NCI-H128 (cell line): ENCODE measurements at regions not wholly inside any gene's neighbourhood (a gene's known extent, or its start where the extent isn't known, plus 50 kb on each side); places are given as distances from the start of the nearest gene placed in this dataset.
"Not testable (repeated sequence)": the region's sequence is repeated elsewhere in the genome, so short reads cannot be mapped to it uniquely, and the experiment has no call there.

Experiments used
- DNase-seq: peaks from one replicate; lab custom pipeline; 2025; ENCODE audit not compliant: unreplicated experiment; lab: John Stamatoyannopoulos, UW

DNA sequence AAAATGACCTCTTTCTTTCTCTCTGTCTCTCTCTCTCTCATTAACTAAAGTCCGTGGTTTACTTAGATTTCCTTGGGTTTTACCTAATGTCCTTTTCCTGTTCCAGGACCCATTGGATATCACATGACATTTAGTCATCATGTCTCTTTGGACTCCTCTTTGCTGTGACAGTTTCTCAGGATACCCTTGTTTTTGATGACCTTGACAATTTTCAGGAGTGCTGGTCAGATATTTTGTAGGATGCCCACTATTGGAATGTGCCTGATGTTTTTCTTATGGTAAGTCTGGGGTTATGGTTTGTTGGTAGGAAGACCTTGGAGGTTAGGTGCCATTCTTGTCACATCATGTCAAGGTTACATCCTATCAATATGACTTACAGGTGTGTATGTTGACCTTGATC is 199.2 kb upstream of the HTR1E start:
- no peak for DNase-seq

DNA sequence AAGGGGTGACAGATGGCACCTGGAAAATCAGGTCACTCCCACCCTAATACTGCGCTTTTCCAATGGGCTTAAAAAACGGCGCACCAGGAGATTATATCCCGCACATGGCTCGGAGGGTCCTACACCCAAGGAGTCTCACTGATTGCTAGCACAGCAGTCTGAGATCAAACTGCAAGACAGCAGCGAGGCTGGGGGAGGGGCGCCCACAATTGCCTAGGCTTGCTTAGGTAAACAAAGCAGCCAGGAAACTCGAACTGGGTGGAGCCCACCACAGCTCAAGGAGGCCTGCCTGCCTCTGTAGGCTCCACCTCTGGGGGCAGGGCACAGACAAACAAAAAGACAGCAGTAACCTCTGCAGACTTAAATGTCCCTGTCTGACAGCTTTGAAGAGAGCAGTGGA is 205.7 kb upstream of the HTR1E start:
- DNase-seq, result not testable (repeated sequence)

- not testable (repeated sequence) for DNase-seq
Measured at GRCh38 chr6:86730772-86731171, 206.6 kb upstream of the HTR1E start.

- DNase-seq, result no peak
Measured at GRCh38 chr6:86730216-86730615, 207.1 kb upstream of the HTR1E start.

DNA sequence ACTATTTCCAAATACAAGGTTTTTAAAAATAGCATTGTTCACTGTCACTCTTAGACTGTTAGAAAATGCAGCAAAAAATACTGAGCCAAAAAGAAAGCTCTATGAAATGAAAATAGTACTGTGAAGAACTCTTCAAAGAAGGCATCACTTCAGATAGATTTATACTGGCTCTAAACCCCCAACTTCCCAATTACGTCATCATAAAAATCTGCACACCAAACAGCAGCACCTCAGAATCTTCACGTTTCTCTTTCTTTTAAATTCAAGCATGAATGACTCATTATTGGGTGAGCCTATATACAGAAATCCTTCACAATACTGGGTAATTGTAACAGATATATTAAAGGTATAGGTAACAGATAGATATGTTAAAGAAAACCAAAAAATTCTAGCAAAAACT is 208.4 kb upstream of the HTR1E start:
- no peak for DNase-seq

- DNase-seq, result no peak
Measured at GRCh38 chr6:86724695-86725094, 212.6 kb upstream of the HTR1E start.

GRCh38 chr6:86723729-86724128 is 213.6 kb upstream of the HTR1E start:
- no peak for DNase-seq

DNA sequence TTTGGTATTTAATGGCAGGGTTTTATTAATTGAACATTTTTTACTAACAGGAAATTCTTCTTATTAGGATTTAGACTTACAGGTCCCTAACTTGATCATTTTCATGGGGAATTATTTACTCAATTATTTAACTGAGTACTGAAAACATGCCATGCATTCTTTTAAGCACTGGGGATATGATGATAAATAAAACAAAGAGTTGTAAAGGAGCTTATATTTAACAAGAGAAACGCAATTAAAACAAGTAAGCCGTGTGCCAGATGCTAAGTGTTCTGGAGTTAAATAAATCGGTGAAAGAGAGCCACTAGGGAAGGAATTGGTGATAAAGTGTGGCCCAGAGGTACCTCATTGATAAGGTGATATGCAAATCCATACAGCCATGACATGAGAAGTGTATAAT is 214.2 kb upstream of the HTR1E start:
- DNase-seq, result no peak

DNA sequence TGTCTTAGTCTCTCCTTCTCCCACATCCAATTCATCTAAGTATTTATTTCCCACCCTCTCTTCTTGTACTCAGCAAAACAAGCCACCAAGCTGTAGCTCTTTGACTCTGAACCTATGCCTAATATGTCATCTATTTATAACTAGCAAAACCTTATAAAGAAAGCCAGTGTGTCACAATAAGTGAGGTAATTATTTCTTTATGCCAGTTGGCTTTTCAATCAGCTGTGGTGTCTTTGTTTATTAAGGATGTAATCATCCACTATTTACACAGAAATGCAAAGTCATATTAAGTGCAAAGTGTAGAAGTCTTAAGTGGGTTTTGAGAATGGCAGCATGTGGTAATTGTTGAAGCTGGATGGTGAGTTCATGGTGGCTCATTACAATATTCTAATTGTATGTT is 215.2 kb upstream of the HTR1E start:
- DNase-seq, result no peak

DNA sequence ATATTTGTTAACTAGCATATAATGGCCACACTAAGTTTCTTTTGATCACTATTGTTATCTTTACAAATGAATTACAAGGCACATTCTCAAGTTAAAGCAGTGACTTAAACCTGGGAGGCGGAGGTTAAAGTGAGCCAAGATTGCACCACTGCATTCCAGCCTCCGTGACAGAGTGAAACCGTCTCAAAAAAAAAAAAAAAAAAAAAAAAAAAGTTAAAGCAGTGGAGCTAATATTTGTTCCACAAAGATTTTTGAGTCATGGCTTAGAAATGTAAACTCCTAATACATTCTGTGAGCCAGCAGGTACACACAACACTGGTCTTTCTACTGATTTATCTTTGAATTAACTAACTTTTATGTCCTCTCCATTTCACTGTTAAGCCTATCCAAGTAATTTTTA is 221.7 kb upstream of the HTR1E start:
- no peak for DNase-seq

DNA sequence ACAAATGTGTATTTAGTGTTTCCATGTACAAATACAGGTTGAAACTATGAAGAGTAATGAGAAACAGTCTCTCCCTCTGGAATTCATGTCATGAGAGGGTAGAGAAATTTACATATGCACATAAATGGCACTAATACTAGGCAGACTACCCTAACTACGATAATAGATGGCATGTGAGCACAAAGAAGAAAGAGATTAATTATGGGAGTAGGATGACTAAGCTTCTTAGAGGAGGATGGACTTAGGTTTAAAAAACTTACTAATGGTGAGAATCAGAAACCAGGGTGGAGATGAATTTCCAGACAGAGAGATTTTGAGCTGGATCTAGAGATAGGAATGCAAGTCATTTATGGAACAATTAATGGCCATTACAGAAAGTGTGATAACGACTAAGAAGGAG is 225.3 kb upstream of the HTR1E start:
- no peak for DNase-seq

- DNase-seq, result no peak
Measured at GRCh38 chr6:86707545-86708120, 229.7 kb upstream of the HTR1E start.

GRCh38 chr6:86706449-86706848 is 230.9 kb upstream of the HTR1E start:
- DNase-seq, result no peak

GRCh38 chr6:86701228-86701627 is 236.1 kb upstream of the HTR1E start:
- DNase-seq, result not testable (repeated sequence)

DNA sequence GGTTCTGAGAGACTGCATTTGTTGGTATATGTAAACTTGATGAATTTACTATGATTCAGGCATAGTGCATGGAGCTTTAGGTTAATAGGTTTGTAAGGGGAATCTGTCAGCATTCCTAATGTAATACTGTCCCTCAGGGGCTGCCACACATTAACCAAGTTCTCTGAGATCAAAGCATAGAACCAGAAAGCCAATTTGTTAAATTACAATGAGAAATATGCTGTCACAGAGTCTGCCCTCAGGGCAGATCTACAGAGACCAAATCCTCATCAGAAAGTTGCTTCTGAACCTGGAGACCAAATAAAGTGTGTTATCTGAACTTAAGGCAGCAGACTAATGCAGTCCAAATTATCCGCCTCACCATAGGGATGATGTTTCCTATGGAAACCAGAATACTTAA is 250.8 kb upstream of the HTR1E start:
- DNase-seq, result no peak

- no peak for DNase-seq
Measured at GRCh38 chr6:86685230-86685797, 252.0 kb upstream of the HTR1E start.

DNA sequence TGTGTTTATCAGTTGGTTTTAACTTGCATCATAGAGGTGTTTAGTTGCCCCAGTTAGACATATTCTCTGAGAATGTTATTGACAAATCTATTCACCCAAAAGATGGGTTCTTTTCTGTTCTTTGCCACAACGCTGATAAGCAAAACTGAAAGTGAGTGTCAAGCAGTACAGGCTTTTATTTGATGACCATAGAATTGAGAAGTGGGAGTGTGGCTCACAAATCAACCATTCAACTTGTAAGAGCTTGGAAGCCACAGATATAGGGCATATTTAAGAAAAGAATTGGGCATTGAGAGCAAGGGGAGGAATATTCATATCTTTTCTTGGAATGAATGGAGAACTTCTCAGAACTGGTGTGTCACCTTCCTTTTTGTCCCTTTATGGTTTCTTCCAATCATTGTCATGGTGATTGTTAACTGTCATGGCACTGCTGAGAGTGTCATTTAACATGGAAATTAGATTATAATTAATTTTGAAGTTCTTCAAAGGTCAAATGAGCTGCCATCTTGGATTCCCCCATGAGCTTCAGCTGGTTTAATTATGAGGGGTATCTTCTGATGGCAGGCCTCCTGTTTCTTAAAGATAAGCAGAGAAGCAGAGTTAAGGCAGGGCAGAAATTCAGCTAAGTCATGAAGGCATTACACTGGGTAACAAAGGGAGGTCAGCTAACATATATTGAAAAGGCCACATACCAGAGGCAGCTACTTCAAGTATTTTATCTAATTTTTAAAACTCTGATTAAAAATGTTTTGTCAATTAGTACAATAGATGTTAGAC is 254.0 kb upstream of the HTR1E start:
- DNase-seq, result no peak

DNA sequence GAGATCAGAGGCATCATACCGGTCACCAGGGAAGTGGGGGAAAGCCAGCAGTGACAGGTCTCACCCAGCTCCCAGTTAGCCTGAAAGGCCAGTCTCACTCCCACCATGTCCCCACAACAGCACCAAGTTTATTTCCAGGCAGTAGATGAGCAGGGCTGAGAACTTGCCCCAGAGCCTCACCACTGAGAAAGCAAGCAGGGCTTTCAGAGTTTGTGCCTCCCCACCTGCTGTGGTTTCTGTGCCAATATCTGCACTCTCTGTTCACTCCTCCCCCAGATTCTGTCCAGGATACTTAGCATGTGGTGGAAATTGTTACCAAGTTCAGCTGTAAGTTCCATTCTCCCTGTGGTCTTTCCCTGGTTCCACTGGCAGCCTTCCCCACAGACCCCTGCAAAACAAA is 255.0 kb upstream of the HTR1E start:
- DNase-seq, result no peak

DNA sequence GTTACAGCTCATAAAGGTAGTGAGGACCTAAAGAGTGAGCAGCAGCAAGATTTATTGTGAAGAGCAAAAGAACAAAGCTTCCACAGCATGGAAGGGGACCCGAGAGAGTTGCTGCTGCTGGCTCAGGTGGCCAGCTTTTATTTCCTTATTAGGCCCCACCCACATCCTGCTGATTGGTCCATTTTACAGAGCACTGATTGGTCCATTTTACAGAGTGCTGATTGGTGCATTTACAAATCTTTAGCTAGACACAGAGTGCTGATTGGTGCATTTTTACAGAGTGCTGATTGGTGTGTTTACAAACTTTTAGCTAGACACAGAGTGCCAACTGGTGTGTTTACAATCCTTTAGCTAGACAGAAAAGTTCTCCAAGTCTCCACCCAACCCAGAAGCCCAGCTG is 256.2 kb upstream of the HTR1E start:
- DNase-seq, result not testable (repeated sequence)

DNA sequence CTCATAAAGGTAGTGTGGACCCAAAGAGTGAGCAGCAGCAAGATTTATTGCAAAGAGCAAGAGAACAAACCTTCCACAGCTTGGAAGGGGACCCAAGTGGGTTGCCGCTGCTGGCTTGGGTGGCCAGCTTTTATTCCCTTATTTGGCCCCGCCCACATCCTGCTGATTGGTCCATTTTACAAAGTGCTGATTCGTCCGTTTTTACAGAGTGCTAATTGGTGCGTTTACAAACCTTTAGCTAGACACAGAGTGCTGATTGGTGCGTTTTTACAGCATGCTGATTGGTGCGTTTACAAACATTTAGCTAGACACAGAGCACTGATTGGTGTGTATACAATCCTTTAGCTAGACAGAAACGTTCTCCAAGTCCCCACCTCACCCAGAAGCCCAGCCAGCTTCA is 265.2 kb upstream of the HTR1E start:
- not testable (repeated sequence) for DNase-seq

- DNase-seq, result no peak
Measured at GRCh38 chr6:86657192-86657591, 280.1 kb upstream of the HTR1E start.

DNA sequence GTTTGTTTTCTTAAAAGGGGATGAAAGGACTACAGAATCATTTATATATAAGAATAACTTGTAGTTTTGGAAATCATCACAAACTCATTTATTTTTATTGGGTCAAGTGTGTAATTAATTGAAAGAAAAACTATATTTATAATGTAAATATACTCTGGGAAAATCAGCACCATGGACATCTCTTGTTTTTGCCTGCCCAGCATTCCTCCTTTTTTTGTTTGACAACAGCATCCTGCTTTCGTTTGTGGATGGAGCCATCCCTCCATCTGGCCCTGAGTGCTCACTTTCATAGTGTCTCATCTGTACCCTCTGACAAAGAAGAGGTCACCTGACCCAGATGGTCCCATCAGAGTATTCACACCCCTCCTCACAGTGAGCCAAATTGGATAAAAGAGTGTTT is 308.2 kb upstream of the HTR1E start:
- DNase-seq, result no peak

- DNase-seq, result no peak
Measured at GRCh38 chr6:86619428-86619827, 317.9 kb upstream of the HTR1E start.
